Adrenal gland (tissue), 5 donors: ENCODE measurements at regions not wholly inside any gene's neighbourhood (a gene's known extent, or its start where the extent isn't known, plus 50 kb on each side); places are given as distances from the start of the nearest gene placed in this dataset.

ENCODE experiments used
- CTCF ChIP-seq, 6 experiments: fragments of 450-650 bp in 4 of 6; fragments of 200-600 bp in 2 of 6; sonication (generic) in 1 of 6; IDR thresholded peaks; 1 replicate in 5 of 6; 2 replicates in 1 of 6; pipeline versions ENCODE4 v1.5.1 to v1.8.0; 2016 to 2021; ENCODE audit warnings: antibody characterized with exemption in 6 of 6, mild to moderate bottlenecking in 2 of 6, moderate library complexity in 1 of 6
- POLR2A ChIP-seq, 2 donors: fragments of 450-650 bp; IDR thresholded peaks; one replicate each; pipeline ENCODE4 v1.6.1; 2017; ENCODE audit warnings: antibody characterized with exemption in 2 of 2, mild to moderate bottlenecking in 2 of 2, moderate library complexity in 1 of 2
- donor health status: DM: no; HTN: no; CAD: no.

GRCh38 chr14:101004176-101004575, 100.7 kb upstream of the RTL1 start:
- TF ChIP-seq POLR2A (IDR thresholded peaks at IDR 0.05) (no peak), CTCF (IDR thresholded peaks at IDR 0.05) (no peak)
